Epithelial cell of esophagus (primary cell): ENCODE measurements at regions not wholly inside any gene's neighbourhood (a gene's known extent, or its start where the extent isn't known, plus 50 kb on each side); places are given as distances from the start of the nearest gene placed in this dataset.
A peak's percentile ranks its signal among the peaks of the same experiment; 100 is the strongest.

Source experiments
- DNase-seq: peaks from one replicate; pipeline ENCODE4 v3.0.0; 2010; ENCODE audit warnings: low read depth
- H3K4me3 ChIP-seq: 2 replicates; pipeline ENCODE4 v1.5.1; 2011; ENCODE audit warnings: mild to moderate bottlenecking, low read length, control low read depth
- CTCF ChIP-seq: IDR thresholded peaks from 2 replicates; pipeline ENCODE4 v1.5.1; 2011; ENCODE audit warnings: low read depth, mild to moderate bottlenecking, low read length, control low read depth, inconsistent platforms; ENCODE audit not compliant: insufficient read depth; ENCODE audit errors: missing control alignments

GRCh38 chr6:6844530-6844929, 256.0 kb downstream of the LY86 start:
- H3K4me3 ChIP-seq: no peak overlapping the region
- no peak for DNase-seq
- no peak for TF ChIP-seq CTCF

DNA sequence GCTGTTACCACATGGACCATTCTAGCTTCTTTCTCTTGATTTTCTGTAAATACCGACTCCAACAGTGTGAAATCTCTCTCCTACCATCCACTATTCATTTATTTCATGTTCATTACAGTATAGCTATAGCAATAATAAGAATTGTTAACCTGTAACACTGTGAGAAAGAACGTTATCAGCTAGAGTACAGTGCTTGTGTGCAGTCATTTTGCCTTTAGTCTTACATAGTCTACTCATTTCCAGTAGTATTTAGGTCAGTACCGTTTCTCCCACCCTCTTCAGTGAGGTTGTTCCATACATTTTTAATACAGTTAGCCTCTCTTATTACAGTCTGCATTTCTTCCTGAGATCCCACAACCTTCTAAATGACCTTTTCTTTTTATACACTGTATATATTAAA, 257.1 kb downstream of the LY86 start:
- DNase-seq: no peak

GRCh38 chr6:6847591-6847990, 259.1 kb downstream of the LY86 start:
- no peak for DNase-seq
- H3K4me3 ChIP-seq: no peak overlapping the region
- no peak for TF ChIP-seq CTCF

More for the DNA sequence above, 257.1 kb downstream of the LY86 start:
- H3K4me3 ChIP-seq: no peak overlapping the region
- TF ChIP-seq CTCF: no peak

GRCh38 chr6:6851059-6851948, 256.5 kb upstream of the RREB1 start:
- peak; percentile 91 for DNase-seq
- H3K4me3 ChIP-seq: no peak overlapping the region
- TF ChIP-seq CTCF: no peak

DNA sequence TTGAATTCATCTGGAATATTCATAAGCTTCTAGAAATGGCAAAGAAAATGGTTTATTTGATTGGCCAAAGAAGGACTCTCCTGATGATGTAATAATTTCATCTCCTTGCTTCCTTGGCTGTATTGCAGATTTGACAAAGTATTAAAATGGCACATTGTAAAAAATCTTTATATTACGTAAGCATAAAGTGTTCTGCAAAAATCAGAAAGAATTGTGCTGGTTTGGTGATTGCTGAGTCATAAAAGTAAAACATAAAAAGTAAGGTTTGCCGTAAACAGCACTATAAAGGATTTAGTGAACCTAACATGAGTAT, 255.9 kb upstream of the RREB1 start:
- H3K4me3 ChIP-seq: no peak overlapping the region
- TF ChIP-seq CTCF: no peak
- DNase-seq: no peak

DNA sequence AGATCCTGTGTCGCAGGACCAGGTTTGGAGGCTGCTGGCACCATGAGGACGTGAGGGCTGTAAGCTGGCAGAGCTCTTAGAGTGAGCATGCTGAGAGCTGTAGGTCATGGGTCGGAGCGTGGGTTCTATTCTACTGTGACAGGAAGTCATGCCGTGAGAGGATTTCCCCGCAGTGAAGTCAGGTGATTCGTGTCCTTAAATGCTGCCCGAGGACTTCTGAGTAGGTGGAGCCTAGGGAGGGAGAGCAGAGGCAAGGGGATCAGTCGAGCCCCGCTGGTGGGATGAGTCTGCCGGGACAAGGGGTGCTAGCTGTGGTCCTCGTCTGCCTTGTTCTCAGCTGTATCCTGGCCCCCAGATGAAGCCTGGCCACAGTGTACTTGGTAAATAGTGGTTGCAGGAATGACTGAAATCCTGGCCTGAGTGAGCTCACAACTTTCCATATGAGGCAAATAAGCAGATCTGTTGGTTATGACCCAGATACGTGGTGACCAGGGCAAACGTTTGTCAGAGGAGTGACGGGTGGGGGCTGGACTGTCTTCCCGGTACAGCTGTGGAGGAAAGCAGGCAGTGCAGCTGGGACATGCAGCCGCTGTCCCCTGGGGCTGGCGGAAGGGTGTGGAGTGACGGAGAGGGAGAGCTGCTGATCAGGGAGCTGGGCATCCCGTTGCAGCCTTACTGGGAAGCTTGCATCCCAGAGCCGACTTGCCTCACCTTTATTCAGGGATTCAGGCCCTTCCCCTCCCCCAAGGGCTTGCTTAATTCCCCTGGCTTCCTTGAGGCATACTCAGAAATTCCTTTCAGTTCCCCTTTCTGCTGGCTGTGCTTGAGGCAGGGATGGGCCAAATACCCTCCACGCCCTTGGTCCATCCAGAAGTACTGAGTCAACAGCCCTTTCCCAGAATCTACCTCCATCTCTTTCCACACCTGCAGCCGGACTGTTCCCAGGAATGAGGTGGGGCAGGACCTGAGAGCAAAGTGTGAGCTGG, 250.9 kb upstream of the RREB1 start:
- peak; percentile 96 for DNase-seq
- H3K4me3 ChIP-seq: no peak overlapping the region
- TF ChIP-seq CTCF: no peak
